IMR-90 (cell line): ENCODE measurements at regions not wholly inside any gene's neighbourhood (a gene's known extent, or its start where the extent isn't known, plus 50 kb on each side); places are given as distances from the start of the nearest gene placed in this dataset.

Experiments used
- ATAC-seq: fragments of 200-7000 bp; cut with Tn5 transposase; 2 replicates; pipeline ENCODE4 v1.9.1; 2020; ENCODE audit warnings: low read depth, mild to moderate bottlenecking, moderate library complexity
- BruUV-seq: library from RNA; stranded (reverse); fragments of 400-500 nt; replicated peaks from 2 replicates; lab custom pipeline; 2021; lab: Mats Ljungman, UMichigan
- CTCF ChIA-PET: fragments of 300-600 bp; formaldehyde crosslinking; extraction: SDS; loops from one replicate; lab custom pipeline; 2021; ENCODE audit warnings: antibody characterized with exemption; lab: Yijun Ruan, JAX
- POLR2A ChIA-PET: fragments of 300-600 bp; sonication (Branson Sonifier 250); formaldehyde crosslinking; loops from one replicate; lab custom pipeline; 2022; ENCODE audit warnings: antibody characterized with exemption; ENCODE audit not compliant: unreplicated experiment; lab: Charles Lee
- DNase-seq: peaks from one replicate; pipeline ENCODE4 v3.0.0; 2013
- H2AFZ ChIP-seq: replicated peaks from 2 replicates; pipeline ENCODE3; 2013; ENCODE audit warnings: low read length, mild to moderate bottlenecking; ENCODE audit not compliant: poor library complexity
- H2AK5ac ChIP-seq: 2 replicates; pipeline ENCODE4 v1.6.1; 2013; ENCODE audit warnings: low read depth, low read length, inconsistent platforms
- H2AK9ac ChIP-seq: replicated peaks from 2 replicates; pipeline ENCODE3; 2013; ENCODE audit warnings: mild to moderate bottlenecking, low read depth, low read length, moderate library complexity; ENCODE audit not compliant: poor library complexity
- H2BK120ac ChIP-seq: 2 replicates; pipeline ENCODE4 v1.6.1; 2013; ENCODE audit warnings: low read depth, low read length, inconsistent platforms
- H2BK15ac ChIP-seq: 3 replicates; pipeline ENCODE4 v1.6.1; 2013; ENCODE audit warnings: low read depth, low read length, inconsistent platforms
- H2BK20ac ChIP-seq: 2 replicates; pipeline ENCODE4 v1.6.1; 2013; ENCODE audit warnings: low read depth, mild to moderate bottlenecking, inconsistent platforms, low read length, moderate library complexity
- H2BK5ac ChIP-seq: 2 replicates; pipeline ENCODE4 v1.6.1; 2013; ENCODE audit warnings: mild to moderate bottlenecking, low read depth, low read length, inconsistent platforms; ENCODE audit not compliant: poor library complexity, severe bottlenecking
- H3K14ac ChIP-seq: replicated peaks from 2 replicates; pipeline ENCODE4 v1.6.1; 2013; ENCODE audit warnings: low read depth, low read length, inconsistent platforms
- H3K18ac ChIP-seq: 2 replicates; pipeline ENCODE4 v1.6.1; 2013; ENCODE audit warnings: low read depth, low read length, control low read depth
- H3K23ac ChIP-seq: 2 replicates; pipeline ENCODE4 v1.6.1; 2013; ENCODE audit warnings: low read depth, low read length, inconsistent platforms
- H3K27ac ChIP-seq: 2 replicates; pipeline ENCODE4 v1.5.1; 2013; ENCODE audit warnings: mild to moderate bottlenecking, control low read depth, low read length; ENCODE audit not compliant: insufficient read depth
- H3K27me3 ChIP-seq: 2 replicates; pipeline ENCODE4 v1.6.1; 2013; ENCODE audit warnings: low read length; ENCODE audit not compliant: control insufficient read depth, insufficient read depth
- H3K36me3 ChIP-seq: 2 replicates; pipeline ENCODE4 v1.6.1; 2013; ENCODE audit warnings: low read length, mixed read lengths; ENCODE audit not compliant: control insufficient read depth, insufficient read depth
- H3K4ac ChIP-seq: 2 replicates; pipeline ENCODE4 v1.6.1; 2013; ENCODE audit warnings: low read depth, low read length, inconsistent platforms
- H3K4me1 ChIP-seq: 2 replicates; pipeline ENCODE4 v1.6.1; 2013; ENCODE audit warnings: low read length, mixed read lengths; ENCODE audit not compliant: control insufficient read depth, insufficient read depth
- H3K4me2 ChIP-seq: 2 replicates; pipeline ENCODE4 v1.6.1; 2013; ENCODE audit warnings: low read depth, mild to moderate bottlenecking, control low read depth, low read length, moderate library complexity
- H3K4me3 ChIP-seq: 2 replicates; pipeline ENCODE4 v1.5.1; 2013; ENCODE audit warnings: low read depth, mild to moderate bottlenecking, control low read depth, low read length, moderate library complexity; ENCODE audit not compliant: insufficient read depth
- H3K56ac ChIP-seq: 2 replicates; pipeline ENCODE4 v1.6.1; 2013; ENCODE audit warnings: low read length, inconsistent platforms; ENCODE audit not compliant: insufficient read depth; ENCODE audit errors: extremely low read depth
- H3K79me1 ChIP-seq, 2 experiments: 2 replicates each; pipeline ENCODE4 v1.6.1; 2013; ENCODE audit warnings: low read length in 2 of 2, inconsistent platforms in 1 of 2, low read depth in 1 of 2
- H3K9ac ChIP-seq: 2 replicates; pipeline ENCODE4 v1.6.1; 2013; ENCODE audit warnings: low read depth, low read length, control low read depth
- H3K9me1 ChIP-seq: 2 replicates; pipeline ENCODE4 v1.6.1; 2013; ENCODE audit warnings: low read length, inconsistent platforms; ENCODE audit not compliant: insufficient read depth
- H3K9me3 ChIP-seq: 2 replicates; pipeline ENCODE4 v1.6.1; 2013; ENCODE audit warnings: low read length; ENCODE audit not compliant: control insufficient read depth, insufficient read depth
- H4K20me1 ChIP-seq: 2 replicates; pipeline ENCODE4 v1.6.1; 2013; ENCODE audit warnings: low read length, inconsistent platforms; ENCODE audit not compliant: insufficient read depth
- H4K5ac ChIP-seq: 2 replicates; pipeline ENCODE4 v1.6.1; 2013; ENCODE audit warnings: mild to moderate bottlenecking, low read depth, low read length, control low read depth
- H4K8ac ChIP-seq, 2 experiments: 2 replicates each; pipeline ENCODE4 v1.6.1; 2013; ENCODE audit warnings: low read depth in 2 of 2, low read length in 2 of 2, control low read depth in 1 of 2, inconsistent platforms in 1 of 2
- H4K91ac ChIP-seq: 2 replicates; pipeline ENCODE4 v1.6.1; 2013; ENCODE audit warnings: low read depth, low read length, inconsistent platforms; ENCODE audit not compliant: insufficient read depth
- BHLHE40 ChIP-seq: fragments of 150-350 bp; IDR thresholded peaks from 2 replicates; pipeline ENCODE4 v1.6.1; 2016; ENCODE audit warnings: mild to moderate bottlenecking, low read depth, low read length
- CEBPB ChIP-seq: IDR thresholded peaks from 2 replicates; pipeline ENCODE4 v1.6.1; 2012; ENCODE audit warnings: low read depth, low read length, improper control_type of control experiment
- CHD1 ChIP-seq: IDR thresholded peaks from 2 replicates; pipeline ENCODE4 v1.6.1; 2012; ENCODE audit warnings: low read depth, low read length, improper control_type of control experiment
- FOS ChIP-seq: fragments of 150-350 bp; IDR thresholded peaks from 2 replicates; pipeline ENCODE4 v1.6.1; 2016; ENCODE audit warnings: low read depth, low read length
- MAFK ChIP-seq: IDR thresholded peaks from 2 replicates; pipeline ENCODE4 v1.6.1; 2012; ENCODE audit warnings: low read depth, low read length, improper control_type of control experiment
- MAZ ChIP-seq: IDR thresholded peaks from 2 replicates; pipeline ENCODE4 v1.6.1; 2012; ENCODE audit warnings: low read depth, mild to moderate bottlenecking, low read length, improper control_type of control experiment, moderate library complexity, borderline replicate concordance
- MXI1 ChIP-seq: IDR thresholded peaks from 2 replicates; pipeline ENCODE4 v1.6.1; 2012; ENCODE audit warnings: low read depth, mild to moderate bottlenecking, low read length, moderate library complexity, borderline replicate concordance
- NFE2L2 ChIP-seq: fragments of 150-350 bp; IDR thresholded peaks from 2 replicates; pipeline ENCODE4 v1.6.1; 2016; ENCODE audit warnings: low read depth, mild to moderate bottlenecking, low read length
- POLR2A ChIP-seq: IDR thresholded peaks from 2 replicates; pipeline ENCODE4 v1.6.1; 2012; ENCODE audit warnings: mild to moderate bottlenecking, low read depth, low read length
- RAD21 ChIP-seq: IDR thresholded peaks from 2 replicates; pipeline ENCODE4 v1.6.1; 2012; ENCODE audit warnings: low read length, improper control_type of control experiment
- RCOR1 ChIP-seq: IDR thresholded peaks from 2 replicates; pipeline ENCODE4 v1.6.1; 2012; ENCODE audit warnings: mild to moderate bottlenecking, low read length, improper control_type of control experiment; ENCODE audit not compliant: insufficient replicate concordance
- RFX5 ChIP-seq: IDR thresholded peaks from 2 replicates; pipeline ENCODE4 v1.8.0; 2012; ENCODE audit warnings: low read depth, mild to moderate bottlenecking, low read length, moderate library complexity
- SMC3 ChIP-seq: fragments of 150-350 bp; IDR thresholded peaks from 2 replicates; pipeline ENCODE4 v1.6.1; 2016; ENCODE audit warnings: low read depth, mild to moderate bottlenecking, antibody characterized with exemption, low read length, moderate library complexity
- WGBS, 2 experiments: methylation state at CpG; one replicate each; pipeline versions ENCODE4 v1.1.5 to v1.1.7; 2013; ENCODE audit warnings: missing lambda C conversion rate in 2 of 2; ENCODE audit not compliant: insufficient read length in 1 of 2; ENCODE audit errors: extremely low coverage in 2 of 2; 5-methylcytosine and 5-hydroxymethylcytosine counted together
- dilution Hi-C: fragments of 300-500 bp; cut with HindIII; formaldehyde crosslinking; loops from one replicate; pipeline ENCODE4 v1.14.3; 2018; ENCODE audit warnings: low sequenced_read_pairs; ENCODE audit not compliant: unreplicated experiment
- in situ Hi-C: fragments of 300-500 bp; cut with MboI; formaldehyde crosslinking; loops from 3 replicates; pipeline ENCODE4 v1.14.3; 2019; ENCODE audit warnings: low sequenced_read_pairs, inconsistent platforms, mixed read lengths
- intact Hi-C: fragments of 100-400 bp; cut with micrococcal nuclease; formaldehyde crosslinking; loops from 2 replicates; pipeline ENCODE4 v1.10.0; 2022
- TF ChIP-seq, protein P1 (sequence below): conservative IDR thresholded peaks from 2 replicates; pipeline ENCODE4 v1.5.1; 2012; ENCODE audit warnings: mild to moderate bottlenecking, low read depth, low read length, improper control_type of control experiment
- TF ChIP-seq, protein P2 (sequence below): fragments of 150-350 bp; IDR thresholded peaks from 2 replicates; pipeline ENCODE4 v1.6.1; 2017; ENCODE audit warnings: mild to moderate bottlenecking, antibody characterized with exemption, low read length, low read depth
- TF ChIP-seq, protein P3 (sequence below): fragments of 150-350 bp; IDR thresholded peaks from 2 replicates; pipeline ENCODE4 v1.6.1; 2016; ENCODE audit warnings: low read depth, mild to moderate bottlenecking, low read length, moderate library complexity, borderline replicate concordance

DNA sequence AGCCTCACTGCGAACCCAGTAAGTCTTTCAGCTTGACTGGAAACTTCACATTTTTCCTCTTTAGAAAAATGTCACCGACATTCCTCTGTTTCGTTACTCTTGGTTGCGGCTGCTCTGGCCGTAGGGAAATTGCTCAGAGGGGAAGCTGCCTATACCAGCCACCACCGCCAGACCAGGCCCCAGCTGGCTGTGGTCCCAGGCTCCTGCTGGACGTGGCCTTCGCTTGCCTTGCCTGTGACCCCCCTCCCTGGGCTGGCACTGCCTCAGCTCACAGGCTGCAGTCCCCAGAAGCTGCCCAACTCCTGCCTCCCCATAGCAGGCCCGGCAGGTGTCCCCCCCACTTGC, 197.8 kb downstream of the MN1 start:
- no peak overlapping the region for H2AK5ac ChIP-seq
- H2BK120ac ChIP-seq: no peak overlapping the region
- no peak overlapping the region for H4K91ac ChIP-seq
- H3K18ac ChIP-seq: no peak overlapping the region
- no peak overlapping the region for H3K27ac ChIP-seq
- H4K20me1 ChIP-seq: no peaks in the 10 kb centered on the region
- H3K79me1 ChIP-seq: no peaks in the 10 kb centered on the region
- no peaks in the 10 kb centered on the region for H3K9me1 ChIP-seq
- no peak overlapping the region for H3K4ac ChIP-seq
- no peak overlapping the region for H2BK15ac ChIP-seq
- CTCF ChIA-PET: no interaction called here
- H3K4me2 ChIP-seq: no peak overlapping the region
- H3K27me3 ChIP-seq: peaks cover 41% of the 10 kb centered on the region
- no peak overlapping the region for H4K5ac ChIP-seq
- peaks cover 5% of the 10 kb centered on the region for H3K9me3 ChIP-seq
- peak overlapping the region; percentile 6 for H2AFZ ChIP-seq
- WGBS, 2 experiments: 45% methylated on average over 2 of the region's 9 CpGs; no CpG with 5 or more reads in 1 of the 2 experiments
- POLR2A ChIA-PET: no interaction called here
- no peak overlapping the region for H3K14ac ChIP-seq
- DNase-seq (no peak), ATAC-seq (no peak)
- H3K56ac ChIP-seq: no peak overlapping the region
- in situ Hi-C loops (no loop called here), dilution Hi-C loops (no loop called here), intact Hi-C loops (no loop called here)
- H3K23ac ChIP-seq: no peak overlapping the region; the same call in 1 of the 2 replicates
- no TSS peak for BruUV-seq
- no peak overlapping the region for H3K9ac ChIP-seq
- no peaks in the 10 kb centered on the region for H3K36me3 ChIP-seq
- H2BK5ac ChIP-seq: no peak overlapping the region
- no peak for TF ChIP-seq MAZ
- TF ChIP-seq SMC3: no peak
- TF ChIP-seq MXI1: no peak
- TF ChIP-seq BHLHE40: no peak
- TF ChIP-seq MAFK: no peak
- no peak for TF ChIP-seq CEBPB
- no peak for TF ChIP-seq RAD21
- no peak for TF ChIP-seq NFE2L2
- TF ChIP-seq, protein P1, sequence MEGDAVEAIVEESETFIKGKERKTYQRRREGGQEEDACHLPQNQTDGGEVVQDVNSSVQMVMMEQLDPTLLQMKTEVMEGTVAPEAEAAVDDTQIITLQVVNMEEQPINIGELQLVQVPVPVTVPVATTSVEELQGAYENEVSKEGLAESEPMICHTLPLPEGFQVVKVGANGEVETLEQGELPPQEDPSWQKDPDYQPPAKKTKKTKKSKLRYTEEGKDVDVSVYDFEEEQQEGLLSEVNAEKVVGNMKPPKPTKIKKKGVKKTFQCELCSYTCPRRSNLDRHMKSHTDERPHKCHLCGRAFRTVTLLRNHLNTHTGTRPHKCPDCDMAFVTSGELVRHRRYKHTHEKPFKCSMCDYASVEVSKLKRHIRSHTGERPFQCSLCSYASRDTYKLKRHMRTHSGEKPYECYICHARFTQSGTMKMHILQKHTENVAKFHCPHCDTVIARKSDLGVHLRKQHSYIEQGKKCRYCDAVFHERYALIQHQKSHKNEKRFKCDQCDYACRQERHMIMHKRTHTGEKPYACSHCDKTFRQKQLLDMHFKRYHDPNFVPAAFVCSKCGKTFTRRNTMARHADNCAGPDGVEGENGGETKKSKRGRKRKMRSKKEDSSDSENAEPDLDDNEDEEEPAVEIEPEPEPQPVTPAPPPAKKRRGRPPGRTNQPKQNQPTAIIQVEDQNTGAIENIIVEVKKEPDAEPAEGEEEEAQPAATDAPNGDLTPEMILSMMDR: no peak
- no peak for TF ChIP-seq CHD1
- no peak for TF ChIP-seq RFX5
- TF ChIP-seq, protein P2, sequence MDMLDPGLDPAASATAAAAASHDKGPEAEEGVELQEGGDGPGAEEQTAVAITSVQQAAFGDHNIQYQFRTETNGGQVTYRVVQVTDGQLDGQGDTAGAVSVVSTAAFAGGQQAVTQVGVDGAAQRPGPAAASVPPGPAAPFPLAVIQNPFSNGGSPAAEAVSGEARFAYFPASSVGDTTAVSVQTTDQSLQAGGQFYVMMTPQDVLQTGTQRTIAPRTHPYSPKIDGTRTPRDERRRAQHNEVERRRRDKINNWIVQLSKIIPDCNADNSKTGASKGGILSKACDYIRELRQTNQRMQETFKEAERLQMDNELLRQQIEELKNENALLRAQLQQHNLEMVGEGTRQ: no peak
- TF ChIP-seq, protein P3, sequence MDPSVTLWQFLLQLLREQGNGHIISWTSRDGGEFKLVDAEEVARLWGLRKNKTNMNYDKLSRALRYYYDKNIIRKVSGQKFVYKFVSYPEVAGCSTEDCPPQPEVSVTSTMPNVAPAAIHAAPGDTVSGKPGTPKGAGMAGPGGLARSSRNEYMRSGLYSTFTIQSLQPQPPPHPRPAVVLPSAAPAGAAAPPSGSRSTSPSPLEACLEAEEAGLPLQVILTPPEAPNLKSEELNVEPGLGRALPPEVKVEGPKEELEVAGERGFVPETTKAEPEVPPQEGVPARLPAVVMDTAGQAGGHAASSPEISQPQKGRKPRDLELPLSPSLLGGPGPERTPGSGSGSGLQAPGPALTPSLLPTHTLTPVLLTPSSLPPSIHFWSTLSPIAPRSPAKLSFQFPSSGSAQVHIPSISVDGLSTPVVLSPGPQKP: no peak
- TF ChIP-seq FOS: no peak
- TF ChIP-seq POLR2A: no peak
- TF ChIP-seq RCOR1: no peak
- no peak overlapping the region for H4K8ac ChIP-seq
- no peaks in the 10 kb centered on the region for H3K4me1 ChIP-seq
- H2AK9ac ChIP-seq: no peak overlapping the region
- H3K4me3 ChIP-seq: no peak overlapping the region
- no peak overlapping the region for H2BK20ac ChIP-seq
